ENCODE measurements at regions not wholly inside any gene's neighbourhood (a gene's known extent, or its start where the extent isn't known, plus 50 kb on each side); places are given as distances from the start of the nearest gene placed in this dataset.
"Not testable (repeated sequence)": the region's sequence is repeated elsewhere in the genome, so short reads cannot be mapped to it uniquely, and the experiment has no call there.

- no peaks in the 10 kb centered on the region for H3K9me3 Mint-ChIP-seq
- no peak overlapping the region for H3K4me3 Mint-ChIP-seq
- no peak for DNase-seq
- no peaks in the 10 kb centered on the region for H3K4me1 Mint-ChIP-seq
- H3K27ac Mint-ChIP-seq: no peak overlapping the region
- intact Hi-C loops (cut with micrococcal nuclease): no loop called here
- no peaks in the 10 kb centered on the region for H3K36me3 Mint-ChIP-seq (ENCODE audit: low read depth)
- H3K27me3 Mint-ChIP-seq: peaks cover 5% of the 10 kb centered on the region
These were observed 76.6 kb upstream of the PROKR2 start for GRCh38 chr20:5393218-5393870.

DNA sequence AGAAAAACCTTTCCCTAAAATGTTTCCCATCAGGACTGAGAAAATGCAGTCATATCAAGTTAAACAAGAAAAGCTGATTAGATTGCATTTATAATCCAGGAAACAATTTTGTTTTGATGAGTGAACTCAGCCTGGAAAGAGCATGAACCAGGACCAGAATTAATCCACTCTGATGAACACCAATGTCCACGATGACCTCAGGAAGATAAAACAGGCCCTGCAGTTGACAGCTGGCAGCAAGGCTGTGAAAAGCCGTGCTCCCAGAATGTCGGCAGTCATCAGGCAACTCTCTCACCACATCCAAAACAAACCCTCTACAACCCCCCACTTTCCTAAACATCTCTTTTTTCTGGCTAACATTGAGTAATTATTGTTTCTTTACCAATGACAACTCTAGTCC is 74.0 kb upstream of the PROKR2 start:
- H3K4me3 Mint-ChIP-seq: no peak overlapping the region
- no peaks in the 10 kb centered on the region for H3K36me3 Mint-ChIP-seq (ENCODE audit: low read depth)
- no peaks in the 10 kb centered on the region for H3K4me1 Mint-ChIP-seq
- DNase-seq: no peak
- H3K9me3 Mint-ChIP-seq: no peaks in the 10 kb centered on the region
- H3K27me3 Mint-ChIP-seq: peaks cover 9% of the 10 kb centered on the region
- no peak overlapping the region for H3K27ac Mint-ChIP-seq
- intact Hi-C loops (cut with micrococcal nuclease): no loop called here

GRCh38 chr20:5386846-5387245 is 70.1 kb upstream of the PROKR2 start:
- DNase-seq; H3K9me3 Mint-ChIP-seq; H3K4me1 Mint-ChIP-seq; H3K27ac Mint-ChIP-seq; intact Hi-C loops (cut with micrococcal nuclease); H3K4me3 Mint-ChIP-seq; H3K36me3 Mint-ChIP-seq (ENCODE audit: low read depth); H3K27me3 Mint-ChIP-seq: not testable (repeated sequence)

DNA sequence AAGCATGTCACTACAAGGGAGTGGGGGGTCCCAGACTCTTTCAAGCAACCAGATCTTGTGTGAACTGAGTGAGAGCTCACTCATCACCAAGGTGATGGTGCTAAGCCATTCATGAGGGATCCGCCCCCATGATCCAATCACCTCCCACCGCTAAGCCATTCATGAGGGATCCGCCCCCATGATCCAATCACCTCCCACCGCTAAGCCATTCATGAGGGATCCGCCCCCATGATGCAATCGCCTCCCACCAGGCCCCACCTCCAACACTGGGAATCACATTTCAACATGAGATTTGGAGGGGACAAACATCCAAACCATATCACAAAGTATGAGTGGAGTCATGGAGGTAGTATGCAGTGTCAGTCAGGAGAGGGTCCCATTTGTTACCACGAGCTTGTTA is 64.8 kb upstream of the PROKR2 start:
- H3K27me3 Mint-ChIP-seq; intact Hi-C loops (cut with micrococcal nuclease); H3K4me3 Mint-ChIP-seq; H3K9me3 Mint-ChIP-seq; DNase-seq; H3K4me1 Mint-ChIP-seq; H3K27ac Mint-ChIP-seq; H3K36me3 Mint-ChIP-seq (ENCODE audit: low read depth): not testable (repeated sequence)

- no peak for DNase-seq
- Mint-ChIP-seq H3K4me3 (no peak overlapping the region), H3K36me3 (ENCODE audit: low read depth) (no peaks in the 10 kb centered on the region), H3K4me1 (no peaks in the 10 kb centered on the region), H3K27me3 (peaks cover 2% of the 10 kb centered on the region), H3K9me3 (no peaks in the 10 kb centered on the region), H3K27ac (no peak overlapping the region)
- intact Hi-C loops (cut with micrococcal nuclease): no loop called here
These were observed 60.7 kb upstream of the PROKR2 start for GRCh38 chr20:5377484-5377883.

GRCh38 chr20:5376228-5376627 is 59.5 kb upstream of the PROKR2 start:
- H3K4me3 Mint-ChIP-seq: no peak overlapping the region
- intact Hi-C loops (cut with micrococcal nuclease): no loop called here
- H3K27me3 Mint-ChIP-seq: peaks cover 5% of the 10 kb centered on the region
- no peak overlapping the region for H3K27ac Mint-ChIP-seq
- DNase-seq: no peak
- H3K36me3 Mint-ChIP-seq (ENCODE audit: low read depth): no peaks in the 10 kb centered on the region
- H3K9me3 Mint-ChIP-seq: no peaks in the 10 kb centered on the region
- no peaks in the 10 kb centered on the region for H3K4me1 Mint-ChIP-seq

GRCh38 chr20:5374171-5374570 is 57.4 kb upstream of the PROKR2 start:
- no peak overlapping the region for H3K4me3 Mint-ChIP-seq
- no peaks in the 10 kb centered on the region for H3K9me3 Mint-ChIP-seq
- H3K4me1 Mint-ChIP-seq: peaks cover 7% of the 10 kb centered on the region
- H3K36me3 Mint-ChIP-seq (ENCODE audit: low read depth): no peaks in the 10 kb centered on the region
- peaks cover 5% of the 10 kb centered on the region for H3K27me3 Mint-ChIP-seq
- intact Hi-C loops (cut with micrococcal nuclease): loop anchor here (1.0 kb wide), 1 partner anchor 12 kb away; no protein-coding TSS in a partner anchor
- H3K27ac Mint-ChIP-seq: no peak overlapping the region
- no peak for DNase-seq

- Mint-ChIP-seq H3K4me3 (no peak overlapping the region), H3K27ac (no peak overlapping the region), H3K36me3 (ENCODE audit: low read depth) (no peaks in the 10 kb centered on the region), H3K27me3 (peaks cover 3% of the 10 kb centered on the region), H3K4me1 (peaks cover 7% of the 10 kb centered on the region), H3K9me3 (no peaks in the 10 kb centered on the region)
- no peak for DNase-seq
- intact Hi-C loops (cut with micrococcal nuclease): no loop called here
These were observed 55.6 kb upstream of the PROKR2 start for GRCh38 chr20:5372371-5372770.

DNA sequence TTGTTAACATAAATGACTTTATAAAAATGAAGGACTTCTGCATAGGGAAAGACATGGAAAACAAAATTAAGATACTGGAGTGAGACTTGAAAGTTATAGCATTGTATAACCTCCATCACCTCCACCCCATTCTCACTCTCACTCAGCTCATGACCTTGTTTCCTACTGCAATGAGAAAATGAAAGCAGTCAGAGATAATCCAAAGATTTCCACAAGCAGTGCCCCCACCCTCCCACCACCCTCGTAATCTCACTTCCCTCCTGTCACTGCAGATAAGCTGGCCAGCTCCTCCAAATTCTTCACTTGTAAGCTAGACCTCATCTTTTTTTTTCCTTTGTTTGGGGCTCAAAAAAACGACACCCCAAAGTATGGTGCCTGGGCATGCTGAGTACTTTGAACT is 52.9 kb upstream of the PROKR2 start:
- Mint-ChIP-seq H3K27ac (no peak overlapping the region), H3K36me3 (ENCODE audit: low read depth) (no peaks in the 10 kb centered on the region)

More for the DNA sequence above, 52.9 kb upstream of the PROKR2 start:
- Mint-ChIP-seq H3K9me3 (peaks cover 5% of the 10 kb centered on the region), H3K4me3 (no peak overlapping the region), H3K4me1 (peaks cover 8% of the 10 kb centered on the region), H3K27me3 (peaks cover 3% of the 10 kb centered on the region)
- intact Hi-C loops (cut with micrococcal nuclease): loop anchor here (2.0 kb wide), 1 partner anchor 15 kb away; no protein-coding TSS in a partner anchor
- DNase-seq: peak; percentile 27

Data from activated CD4-positive, alpha-beta T cell treated with anti-CD3 and anti-CD28 coated beads, Interleukin-2, amount 10 ng/mL, durations not matched to agents 24 days and 14 days (primary cell).